Sigmoid colon (tissue), 4 donors: ENCODE measurements at regions not wholly inside any gene's neighbourhood (a gene's known extent, or its start where the extent isn't known, plus 50 kb on each side); places are given as distances from the start of the nearest gene placed in this dataset.
A peak's percentile ranks its signal among the peaks of the same experiment; 100 is the strongest.

Experiments used
- CTCF ChIP-seq, 4 experiments: fragments of 450-650 bp in 3 of 4; fragments of 200-600 bp in 1 of 4; IDR thresholded peaks; one replicate each; pipeline ENCODE4 v1.5.1; 2016 to 2019; ENCODE audit warnings: antibody characterized with exemption in 4 of 4, mild to moderate bottlenecking in 3 of 4, moderate library complexity in 2 of 4
- EP300 ChIP-seq, 4 donors: sonication (generic); formaldehyde crosslinking; IDR thresholded peaks; one replicate each; pipeline ENCODE4 v1.6.1; 2017; ENCODE audit warnings: antibody characterized with exemption in 4 of 4
- POLR2A ChIP-seq, 2 donors: fragments of 450-650 bp; IDR thresholded peaks; one replicate each; pipeline ENCODE4 v1.6.1; 2016; ENCODE audit warnings: antibody characterized with exemption in 2 of 2, mild to moderate bottlenecking in 2 of 2, moderate library complexity in 2 of 2
- POLR2AphosphoS5 ChIP-seq, 4 donors: sonication (generic); formaldehyde crosslinking; IDR thresholded peaks; one replicate each; pipeline ENCODE4 v1.6.1; 2017; ENCODE audit warnings: antibody characterized with exemption in 4 of 4

GRCh38 chr2:19462256-19462645 is 103.8 kb upstream of the OSR1 start:
- TF ChIP-seq CTCF (IDR thresholded peaks at IDR 0.05) (no peak), POLR2AphosphoS5 (IDR thresholded peaks at IDR 0.05) (peak in 3 of 4 donors; percentile 46 to 74 (median 48)), POLR2A (IDR thresholded peaks at IDR 0.05) (no peak), EP300 (IDR thresholded peaks at IDR 0.05) (no peak)
